ENCODE measurements at regions not wholly inside any gene's neighbourhood (a gene's known extent, or its start where the extent isn't known, plus 50 kb on each side); places are given as distances from the start of the nearest gene placed in this dataset.

DNA sequence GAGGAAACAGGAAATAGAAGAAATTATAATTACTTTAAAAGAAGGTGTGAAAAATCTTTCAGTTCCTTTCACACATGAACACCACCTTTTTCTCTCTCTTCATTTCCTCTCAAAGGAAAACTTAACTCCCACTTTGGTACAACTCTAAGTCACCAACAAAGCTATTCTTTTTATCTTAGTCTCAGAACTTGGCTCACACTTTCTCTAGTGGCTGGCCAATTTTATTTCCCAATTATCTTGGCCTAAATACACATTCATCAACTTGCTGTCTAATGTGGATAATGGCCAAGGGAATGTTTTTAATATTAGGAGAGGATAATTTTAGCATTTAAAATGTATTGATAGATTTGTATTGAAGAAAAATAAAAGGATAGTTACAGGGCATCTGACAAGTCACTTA lies 64.5 kb upstream of the NAV3 start:
- intact Hi-C loops (cut with micrococcal nuclease): no loop called here
- no peak overlapping the region for H2AFZ ChIP-seq (ENCODE audit: insufficient read depth, low read depth, low read length, poor library complexity, severe bottlenecking)
- H3K9me3 ChIP-seq (ENCODE audit: control extremely low read depth in 1 of 3, control insufficient read depth in 2 of 3, insufficient read depth in 1 of 3, low read length in 2 of 3): peaks cover 0 to 17% (median 9%) of the 10 kb centered on the region in 3 donors
- no peaks in the 10 kb centered on the region for H3K4me1 ChIP-seq (ENCODE audit: control insufficient read depth in 2 of 2, insufficient read depth in 2 of 2, low read length in 2 of 2)
- Mint-ChIP-seq H3K4me1 (no peaks in the 10 kb centered on the region), H3K27ac (no peak overlapping the region), H3K9me3 (ENCODE audit: insufficient read depth) (peaks cover 5% of the 10 kb centered on the region), H3K4me3 (no peak overlapping the region), H3K27me3 (no peaks in the 10 kb centered on the region)
- CTCF ChIA-PET: no interaction called here
- H3K27me3 ChIP-seq (replicated peaks in 1 of 4; ENCODE audit: control extremely low read depth in 1 of 4, control insufficient read depth in 3 of 4, insufficient read depth in 4 of 4, low read length in 3 of 4): no peaks in the 10 kb centered on the region
- no peak overlapping the region for H3K4me2 ChIP-seq (replicated peaks; ENCODE audit: low read depth, low read length, poor library complexity, severe bottlenecking)
- H3K27ac ChIP-seq (ENCODE audit: low read length in 2 of 2): no peak overlapping the region
- H4K20me1 ChIP-seq (ENCODE audit: control insufficient read depth, insufficient read depth, low read length, poor library complexity, severe bottlenecking): no peaks in the 10 kb centered on the region
- H3K4me3 ChIP-seq (ENCODE audit: control extremely low read depth in 1 of 5, extremely low read depth in 1 of 5, insufficient read depth in 1 of 5, low read depth in 2 of 5, low read length in 4 of 5): no peak overlapping the region
- DNase-seq (no peak), ATAC-seq (ENCODE audit: low read depth) (no peak)
- POLR2A ChIA-PET: no interaction called here
- H3K79me2 ChIP-seq (ENCODE audit: control insufficient read depth, insufficient read depth, low read length): no peaks in the 10 kb centered on the region
- no peak overlapping the region for H3K9ac ChIP-seq (ENCODE audit: low read length)
- no peaks in the 10 kb centered on the region for H3K36me3 ChIP-seq (replicated peaks in 1 of 2; ENCODE audit: control extremely low read depth in 1 of 2, control insufficient read depth in 1 of 2, extremely low read depth in 1 of 2, insufficient read depth in 2 of 2, low read length in 1 of 2)
- TF ChIP-seq, protein P1, sequence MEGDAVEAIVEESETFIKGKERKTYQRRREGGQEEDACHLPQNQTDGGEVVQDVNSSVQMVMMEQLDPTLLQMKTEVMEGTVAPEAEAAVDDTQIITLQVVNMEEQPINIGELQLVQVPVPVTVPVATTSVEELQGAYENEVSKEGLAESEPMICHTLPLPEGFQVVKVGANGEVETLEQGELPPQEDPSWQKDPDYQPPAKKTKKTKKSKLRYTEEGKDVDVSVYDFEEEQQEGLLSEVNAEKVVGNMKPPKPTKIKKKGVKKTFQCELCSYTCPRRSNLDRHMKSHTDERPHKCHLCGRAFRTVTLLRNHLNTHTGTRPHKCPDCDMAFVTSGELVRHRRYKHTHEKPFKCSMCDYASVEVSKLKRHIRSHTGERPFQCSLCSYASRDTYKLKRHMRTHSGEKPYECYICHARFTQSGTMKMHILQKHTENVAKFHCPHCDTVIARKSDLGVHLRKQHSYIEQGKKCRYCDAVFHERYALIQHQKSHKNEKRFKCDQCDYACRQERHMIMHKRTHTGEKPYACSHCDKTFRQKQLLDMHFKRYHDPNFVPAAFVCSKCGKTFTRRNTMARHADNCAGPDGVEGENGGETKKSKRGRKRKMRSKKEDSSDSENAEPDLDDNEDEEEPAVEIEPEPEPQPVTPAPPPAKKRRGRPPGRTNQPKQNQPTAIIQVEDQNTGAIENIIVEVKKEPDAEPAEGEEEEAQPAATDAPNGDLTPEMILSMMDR (IDR thresholded peaks at IDR 0.05): no peak
- no peak for TF ChIP-seq EZH2 (IDR thresholded peaks at IDR 0.05; ENCODE audit: borderline replicate concordance, insufficient read depth, low read depth, low read length, poor library complexity, severe bottlenecking)

DNA sequence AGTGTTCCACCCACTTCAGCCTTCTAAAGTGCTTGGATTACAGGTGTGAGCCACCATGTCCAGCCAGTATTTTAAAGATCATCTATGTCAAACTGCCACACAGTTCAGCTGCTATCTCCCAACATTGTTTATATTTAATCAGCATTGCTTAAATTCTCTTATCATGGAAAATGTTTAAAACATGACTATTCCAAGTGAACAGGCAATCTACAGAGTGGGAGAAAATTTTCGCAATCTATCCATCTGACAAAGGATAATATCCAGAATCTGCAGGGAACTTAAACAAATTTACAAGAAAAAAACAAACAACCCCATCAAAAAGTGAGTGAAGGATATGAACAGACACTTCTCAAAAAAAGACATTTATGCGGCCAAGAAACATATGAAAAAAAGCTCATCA lies 69.4 kb upstream of the NAV3 start:
- Histone ChIP-seq H3K79me2 (ENCODE audit: control insufficient read depth, insufficient read depth, low read length) (no peaks in the 10 kb centered on the region), H2AFZ (ENCODE audit: insufficient read depth, low read depth, low read length, poor library complexity, severe bottlenecking) (no peak overlapping the region), H3K9ac (ENCODE audit: low read length) (no peak overlapping the region), H3K4me2 (replicated peaks; ENCODE audit: low read depth, low read length, poor library complexity, severe bottlenecking) (no peak overlapping the region), H3K4me3 (ENCODE audit: control extremely low read depth in 1 of 5, extremely low read depth in 1 of 5, insufficient read depth in 1 of 5, low read depth in 2 of 5, low read length in 4 of 5) (no peak overlapping the region), H3K4me1 (ENCODE audit: control insufficient read depth in 2 of 2, insufficient read depth in 2 of 2, low read length in 2 of 2) (no peaks in the 10 kb centered on the region), H3K27ac (ENCODE audit: low read length in 2 of 2) (no peak overlapping the region), H3K27me3 (replicated peaks in 1 of 4; ENCODE audit: control extremely low read depth in 1 of 4, control insufficient read depth in 3 of 4, insufficient read depth in 4 of 4, low read length in 3 of 4) (no peaks in the 10 kb centered on the region), H4K20me1 (ENCODE audit: control insufficient read depth, insufficient read depth, low read length, poor library complexity, severe bottlenecking) (no peaks in the 10 kb centered on the region), H3K36me3 (replicated peaks in 1 of 2; ENCODE audit: control extremely low read depth in 1 of 2, control insufficient read depth in 1 of 2, extremely low read depth in 1 of 2, insufficient read depth in 2 of 2, low read length in 1 of 2) (no peaks in the 10 kb centered on the region), H3K9me3 (ENCODE audit: control extremely low read depth in 1 of 3, control insufficient read depth in 2 of 3, insufficient read depth in 1 of 3, low read length in 2 of 3) (no peaks in the 10 kb centered on the region)
- POLR2A ChIA-PET: no interaction called here
- ATAC-seq (ENCODE audit: low read depth): no peak
- no peaks in the 10 kb centered on the region for H3K9me3 Mint-ChIP-seq (ENCODE audit: insufficient read depth)
- WGBS (ENCODE audit: insufficient coverage): no CpG with 5 or more reads among the region's 2 CpGs
- intact Hi-C loops (cut with micrococcal nuclease): no loop called here
- H3K27me3 Mint-ChIP-seq: no peaks in the 10 kb centered on the region
- CTCF ChIA-PET: no interaction called here
- H3K4me3 Mint-ChIP-seq: no peak overlapping the region
- H3K27ac Mint-ChIP-seq: no peak overlapping the region
- no peaks in the 10 kb centered on the region for H3K4me1 Mint-ChIP-seq
- no peak for DNase-seq
- TF ChIP-seq EZH2 (IDR thresholded peaks at IDR 0.05; ENCODE audit: borderline replicate concordance, insufficient read depth, low read depth, low read length, poor library complexity, severe bottlenecking): no peak
- TF ChIP-seq, protein P1 (IDR thresholded peaks at IDR 0.05): no peak
